Esophagus squamous epithelium (tissue), 4 donors: ENCODE measurements at regions not wholly inside any gene's neighbourhood (a gene's known extent, or its start where the extent isn't known, plus 50 kb on each side); places are given as distances from the start of the nearest gene placed in this dataset.

Experiments used
- POLR2A ChIP-seq, 4 donors: fragments of 450-650 bp; IDR thresholded peaks; one replicate each; pipeline ENCODE4 v1.6.1; 2017; ENCODE audit warnings: antibody characterized with exemption in 4 of 4, mild to moderate bottlenecking in 4 of 4, moderate library complexity in 3 of 4
- TF ChIP-seq, protein P1 (sequence below), 6 experiments: fragments of 450-650 bp in 4 of 6; fragments of 200-600 bp in 2 of 6; sonication (generic) in 2 of 6; IDR thresholded peaks; one replicate each; pipeline ENCODE4 v1.5.1; 2016 to 2019; ENCODE audit warnings: antibody characterized with exemption in 6 of 6, mild to moderate bottlenecking in 4 of 6, moderate library complexity in 4 of 6

DNA sequence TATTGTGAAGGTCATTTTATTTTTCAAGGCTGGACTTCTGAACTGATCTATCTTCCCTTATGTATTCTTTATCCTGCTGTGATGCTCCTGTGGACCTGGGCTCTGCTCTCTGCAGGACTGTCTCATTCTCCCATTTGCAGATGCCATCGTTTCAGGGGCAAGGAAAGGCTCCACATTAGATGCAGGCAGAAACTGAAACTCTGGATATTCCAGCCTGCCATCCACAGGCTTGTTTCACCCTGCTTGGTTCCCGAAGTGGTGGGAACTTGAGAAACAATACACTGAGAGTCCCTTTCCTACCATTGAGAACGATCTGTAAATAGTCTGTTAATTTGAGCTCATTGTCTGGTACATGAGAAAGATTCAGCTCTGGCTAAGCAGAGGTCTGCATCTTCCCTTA lies 197.5 kb upstream of the MAN1A1 start:
- TF ChIP-seq, protein P1, sequence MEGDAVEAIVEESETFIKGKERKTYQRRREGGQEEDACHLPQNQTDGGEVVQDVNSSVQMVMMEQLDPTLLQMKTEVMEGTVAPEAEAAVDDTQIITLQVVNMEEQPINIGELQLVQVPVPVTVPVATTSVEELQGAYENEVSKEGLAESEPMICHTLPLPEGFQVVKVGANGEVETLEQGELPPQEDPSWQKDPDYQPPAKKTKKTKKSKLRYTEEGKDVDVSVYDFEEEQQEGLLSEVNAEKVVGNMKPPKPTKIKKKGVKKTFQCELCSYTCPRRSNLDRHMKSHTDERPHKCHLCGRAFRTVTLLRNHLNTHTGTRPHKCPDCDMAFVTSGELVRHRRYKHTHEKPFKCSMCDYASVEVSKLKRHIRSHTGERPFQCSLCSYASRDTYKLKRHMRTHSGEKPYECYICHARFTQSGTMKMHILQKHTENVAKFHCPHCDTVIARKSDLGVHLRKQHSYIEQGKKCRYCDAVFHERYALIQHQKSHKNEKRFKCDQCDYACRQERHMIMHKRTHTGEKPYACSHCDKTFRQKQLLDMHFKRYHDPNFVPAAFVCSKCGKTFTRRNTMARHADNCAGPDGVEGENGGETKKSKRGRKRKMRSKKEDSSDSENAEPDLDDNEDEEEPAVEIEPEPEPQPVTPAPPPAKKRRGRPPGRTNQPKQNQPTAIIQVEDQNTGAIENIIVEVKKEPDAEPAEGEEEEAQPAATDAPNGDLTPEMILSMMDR (IDR thresholded peaks at IDR 0.05): no peak
- no peak for TF ChIP-seq POLR2A (IDR thresholded peaks at IDR 0.05)
